ENCODE measurements at regions not wholly inside any gene's neighbourhood (a gene's known extent, or its start where the extent isn't known, plus 50 kb on each side); places are given as distances from the start of the nearest gene placed in this dataset.

- H2AFZ ChIP-seq (ENCODE audit: low read depth, low read length) = no peak overlapping the region
- TF ChIP-seq CTCF (IDR thresholded peaks at IDR 0.05; ENCODE audit: insufficient read depth, low read depth, low read length) (no peak), EZH2 (IDR thresholded peaks at IDR 0.05; ENCODE audit: insufficient read depth, low read length) (no peak)
- H3K9me3 Mint-ChIP-seq (ENCODE audit: unreplicated experiment) = no peaks in the 10 kb centered on the region
- FAIRE-seq (no peak), DNase-seq (ENCODE audit: low read depth) (no peak)
- H3K9me3 ChIP-seq (ENCODE audit: insufficient read depth, low read depth, low read length) = peaks cover under 1% of the 10 kb centered on the region
- H3K79me2 ChIP-seq (ENCODE audit: insufficient read depth, low read length) = no peaks in the 10 kb centered on the region
- no peak overlapping the region for H3K27ac Mint-ChIP-seq (ENCODE audit: unreplicated experiment)
- no peaks in the 10 kb centered on the region for H4K20me1 ChIP-seq (ENCODE audit: insufficient read depth, low read length)
- no peak overlapping the region for H3K27ac ChIP-seq (ENCODE audit: low read depth, low read length)
- no peaks in the 10 kb centered on the region for H3K36me3 Mint-ChIP-seq (ENCODE audit: low read depth, unreplicated experiment)
- peaks cover 10% of the 10 kb centered on the region for H3K27me3 Mint-ChIP-seq (ENCODE audit: low read depth, unreplicated experiment)
- H3K4me1 ChIP-seq (ENCODE audit: insufficient read depth, low read length) = no peaks in the 10 kb centered on the region
- H3K4me2 ChIP-seq (ENCODE audit: low read length) = no peak overlapping the region
- no peak overlapping the region for H3K9ac ChIP-seq (ENCODE audit: low read length)
- no peak overlapping the region for H3K4me3 ChIP-seq (ENCODE audit: insufficient read depth, low read depth, low read length)
- no peaks in the 10 kb centered on the region for H3K27me3 ChIP-seq (ENCODE audit: insufficient read depth, low read length)
- no peak overlapping the region for H3K4me3 Mint-ChIP-seq (ENCODE audit: unreplicated experiment)
- no peaks in the 10 kb centered on the region for H3K36me3 ChIP-seq (ENCODE audit: insufficient read depth, low read length)
- no peaks in the 10 kb centered on the region for H3K4me1 Mint-ChIP-seq (ENCODE audit: low read depth, unreplicated experiment)
Measured at GRCh38 chr1:4072481-4073153, 172.5 kb upstream of the C1orf174 start.

DNA sequence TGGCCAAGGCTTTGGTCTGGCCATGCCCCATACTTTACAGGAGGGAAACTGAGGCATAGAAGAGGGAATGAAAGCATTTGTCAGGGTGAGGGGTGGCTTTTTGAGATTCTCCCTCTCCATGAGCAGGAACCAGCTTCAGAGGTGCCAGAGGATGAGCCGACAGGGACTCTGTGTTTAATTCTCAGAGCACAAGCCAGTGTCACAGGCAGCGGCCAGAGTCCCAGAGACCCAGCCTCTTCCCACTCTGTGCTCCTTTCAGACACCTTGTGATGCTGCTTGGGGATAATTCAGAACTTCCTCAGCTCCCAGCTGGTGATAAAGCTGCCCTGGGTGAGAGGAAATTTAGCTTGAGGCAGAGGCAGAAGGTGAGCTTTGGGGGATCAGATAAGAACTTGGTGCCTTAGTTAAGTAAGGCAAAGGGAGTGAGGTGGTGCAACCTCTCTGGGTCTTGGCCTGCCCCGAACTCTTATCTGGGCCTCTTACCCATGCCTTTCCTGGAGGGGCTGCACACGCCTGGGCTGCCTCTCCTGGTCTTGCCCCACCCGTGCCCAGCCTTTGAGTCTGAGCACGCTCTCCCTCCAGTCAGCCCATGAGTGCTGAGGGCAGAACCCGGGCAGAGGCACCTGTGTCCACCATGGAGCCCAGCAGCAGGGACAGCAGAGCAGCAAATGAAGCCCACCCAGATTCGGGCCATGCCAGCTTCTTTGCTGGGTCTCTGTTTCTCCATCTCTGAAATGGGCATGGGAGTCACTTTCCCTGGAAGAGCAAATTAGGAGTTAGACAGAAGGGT, 175.6 kb upstream of the C1orf174 start:
- FAIRE-seq (no peak), DNase-seq (ENCODE audit: low read depth) (no peak)
- Histone ChIP-seq H2AFZ (ENCODE audit: low read depth, low read length) (no peak overlapping the region), H3K4me1 (ENCODE audit: insufficient read depth, low read length) (no peaks in the 10 kb centered on the region), H3K4me3 (ENCODE audit: insufficient read depth, low read depth, low read length) (no peak overlapping the region), H3K9me3 (ENCODE audit: insufficient read depth, low read depth, low read length) (no peaks in the 10 kb centered on the region), H3K4me2 (ENCODE audit: low read length) (no peak overlapping the region), H3K36me3 (ENCODE audit: insufficient read depth, low read length) (no peaks in the 10 kb centered on the region), H3K27me3 (ENCODE audit: insufficient read depth, low read length) (no peaks in the 10 kb centered on the region), H3K79me2 (ENCODE audit: insufficient read depth, low read length) (no peaks in the 10 kb centered on the region), H4K20me1 (ENCODE audit: insufficient read depth, low read length) (no peaks in the 10 kb centered on the region), H3K9ac (ENCODE audit: low read length) (no peak overlapping the region), H3K27ac (ENCODE audit: low read depth, low read length) (no peak overlapping the region)
- Mint-ChIP-seq H3K4me3 (ENCODE audit: unreplicated experiment) (no peak overlapping the region), H3K4me1 (ENCODE audit: low read depth, unreplicated experiment) (no peaks in the 10 kb centered on the region), H3K27ac (ENCODE audit: unreplicated experiment) (no peak overlapping the region), H3K9me3 (ENCODE audit: unreplicated experiment) (peaks cover 5% of the 10 kb centered on the region), H3K36me3 (ENCODE audit: low read depth, unreplicated experiment) (no peaks in the 10 kb centered on the region), H3K27me3 (ENCODE audit: low read depth, unreplicated experiment) (peaks cover 10% of the 10 kb centered on the region)
- TF ChIP-seq EZH2 (IDR thresholded peaks at IDR 0.05; ENCODE audit: insufficient read depth, low read length) (no peak), CTCF (IDR thresholded peaks at IDR 0.05; ENCODE audit: insufficient read depth, low read depth, low read length) (no peak)

- TF ChIP-seq CTCF (IDR thresholded peaks at IDR 0.05; ENCODE audit: insufficient read depth, low read depth, low read length) (no peak), EZH2 (IDR thresholded peaks at IDR 0.05; ENCODE audit: insufficient read depth, low read length) (no peak)
- Histone ChIP-seq H2AFZ (ENCODE audit: low read depth, low read length) (no peak overlapping the region), H3K27me3 (ENCODE audit: insufficient read depth, low read length) (no peaks in the 10 kb centered on the region), H3K4me2 (ENCODE audit: low read length) (no peak overlapping the region), H3K4me1 (ENCODE audit: insufficient read depth, low read length) (no peaks in the 10 kb centered on the region), H3K79me2 (ENCODE audit: insufficient read depth, low read length) (no peaks in the 10 kb centered on the region), H3K27ac (ENCODE audit: low read depth, low read length) (no peak overlapping the region), H3K4me3 (ENCODE audit: insufficient read depth, low read depth, low read length) (no peak overlapping the region), H3K9me3 (ENCODE audit: insufficient read depth, low read depth, low read length) (no peaks in the 10 kb centered on the region), H3K9ac (ENCODE audit: low read length) (no peak overlapping the region), H4K20me1 (ENCODE audit: insufficient read depth, low read length) (no peaks in the 10 kb centered on the region), H3K36me3 (ENCODE audit: insufficient read depth, low read length) (no peaks in the 10 kb centered on the region)
- no peaks in the 10 kb centered on the region for H3K36me3 Mint-ChIP-seq (ENCODE audit: low read depth, unreplicated experiment)
- DNase-seq (ENCODE audit: low read depth) = no peak
- FAIRE-seq = no peak
- peaks cover 9% of the 10 kb centered on the region for H3K9me3 Mint-ChIP-seq (ENCODE audit: unreplicated experiment)
- no peak overlapping the region for H3K27ac Mint-ChIP-seq (ENCODE audit: unreplicated experiment)
- no peak overlapping the region for H3K4me3 Mint-ChIP-seq (ENCODE audit: unreplicated experiment)
- H3K27me3 Mint-ChIP-seq (ENCODE audit: low read depth, unreplicated experiment) = peaks cover 7% of the 10 kb centered on the region
- H3K4me1 Mint-ChIP-seq (ENCODE audit: low read depth, unreplicated experiment) = no peaks in the 10 kb centered on the region
Measured at GRCh38 chr1:4076346-4076745, 176.3 kb upstream of the C1orf174 start.
